ENCODE measurements at regions not wholly inside any gene's neighbourhood (a gene's known extent, or its start where the extent isn't known, plus 50 kb on each side); places are given as distances from the start of the nearest gene placed in this dataset.

DNA sequence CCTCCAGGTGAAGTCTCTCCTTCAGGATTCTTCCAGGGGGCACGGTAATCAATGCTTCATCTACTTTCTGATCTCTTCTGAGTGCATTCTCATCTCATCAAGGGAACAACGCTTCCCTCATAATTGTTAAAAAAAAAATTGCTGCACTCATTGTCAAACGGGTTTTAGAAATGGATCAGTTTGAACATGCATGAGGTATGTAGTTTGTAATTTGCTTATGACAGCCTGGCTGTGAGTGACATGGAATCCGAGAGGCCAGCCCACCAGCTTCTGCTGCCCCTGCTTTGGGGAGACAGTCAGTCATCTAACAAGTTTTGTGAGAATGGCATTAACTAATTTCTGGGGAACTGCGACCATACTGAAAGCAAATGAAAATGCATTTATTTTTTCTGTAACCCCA is 791.9 kb upstream of the SOX11 start (continued):
- no peak for TF ChIP-seq ZNF600 (tag by site-specific recombination; IDR thresholded peaks at IDR 0.05)
- no peak for TF ChIP-seq ZNF514 (tag by site-specific recombination; IDR thresholded peaks at IDR 0.05)
- no peak for TF ChIP-seq ZNF624 (tag by site-specific recombination; IDR thresholded peaks at IDR 0.05)

DNA sequence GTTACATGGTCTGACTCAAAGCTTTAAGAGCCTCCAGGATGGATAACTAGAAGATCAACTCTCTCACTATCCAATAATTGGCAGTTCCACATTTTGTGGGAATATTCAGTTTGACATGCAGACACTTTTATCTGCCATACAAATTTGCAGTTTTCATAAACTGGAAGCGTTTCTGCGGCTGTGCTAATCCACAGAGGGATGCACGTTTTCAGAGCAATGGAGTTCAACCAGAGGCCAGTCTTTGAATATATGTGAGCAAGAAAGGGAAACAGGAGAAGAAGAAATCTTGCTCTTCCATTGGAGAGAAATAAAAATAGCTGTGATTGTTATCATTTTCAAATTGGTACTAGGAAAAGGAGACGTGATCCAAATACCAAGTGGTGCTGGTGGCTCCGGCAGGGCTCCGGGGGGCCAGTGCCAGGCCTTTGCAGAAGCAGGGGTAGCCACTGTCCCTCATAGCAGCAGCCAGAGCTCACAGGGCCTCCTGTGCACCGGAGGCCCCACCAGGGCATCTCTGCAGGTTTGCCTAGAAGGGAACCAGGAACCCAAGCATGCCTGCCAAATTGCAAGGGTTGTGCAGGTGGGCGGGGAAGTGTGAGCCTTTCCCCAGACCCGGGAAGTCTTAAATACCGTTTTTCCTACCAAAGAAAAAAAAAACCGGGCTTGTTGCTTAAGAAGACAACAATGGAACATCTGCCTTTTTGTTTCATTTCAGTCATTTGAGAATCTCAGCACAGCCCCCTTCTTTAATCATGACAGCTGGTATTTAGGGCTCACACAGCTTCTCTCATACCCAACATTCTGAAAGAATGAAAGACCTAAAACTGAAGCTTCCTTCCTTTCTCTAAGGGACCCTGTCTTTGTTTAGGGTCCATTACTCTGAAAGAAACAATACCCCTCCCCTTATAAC is 791.1 kb upstream of the SOX11 start:
- Histone ChIP-seq H3K9me3 (ENCODE audit: control insufficient read depth, insufficient read depth, low read depth, low read length) (no peaks in the 10 kb centered on the region), H3K4me1 (ENCODE audit: control insufficient read depth, insufficient read depth, low read length) (no peaks in the 10 kb centered on the region), H3K4me3 (ENCODE audit: low read depth, low read length) (no peak overlapping the region), H3K36me3 (ENCODE audit: control insufficient read depth in 2 of 2, insufficient read depth in 1 of 2, low read length in 2 of 2) (no peaks in the 10 kb centered on the region), H3K27ac (ENCODE audit: extremely low read depth, low read depth, low read length) (no peak overlapping the region)
- no peak for TF ChIP-seq ZNF791 (tag by site-specific recombination; IDR thresholded peaks at IDR 0.05)
- TF ChIP-seq, protein P1, sequence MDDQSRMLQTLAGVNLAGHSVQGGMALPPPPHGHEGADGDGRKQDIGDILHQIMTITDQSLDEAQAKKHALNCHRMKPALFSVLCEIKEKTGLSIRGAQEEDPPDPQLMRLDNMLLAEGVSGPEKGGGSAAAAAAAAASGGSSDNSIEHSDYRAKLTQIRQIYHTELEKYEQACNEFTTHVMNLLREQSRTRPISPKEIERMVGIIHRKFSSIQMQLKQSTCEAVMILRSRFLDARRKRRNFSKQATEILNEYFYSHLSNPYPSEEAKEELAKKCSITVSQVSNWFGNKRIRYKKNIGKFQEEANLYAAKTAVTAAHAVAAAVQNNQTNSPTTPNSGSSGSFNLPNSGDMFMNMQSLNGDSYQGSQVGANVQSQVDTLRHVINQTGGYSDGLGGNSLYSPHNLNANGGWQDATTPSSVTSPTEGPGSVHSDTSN (CRISPR knock-in tag; IDR thresholded peaks at IDR 0.05): no peak
- TF ChIP-seq KLF16 (tag by site-specific recombination; IDR thresholded peaks at IDR 0.05): no peak
- no peak for TF ChIP-seq PRDM1 (tag by site-specific recombination; IDR thresholded peaks at IDR 0.05)
- TF ChIP-seq GFI1B (tag by site-specific recombination; IDR thresholded peaks at IDR 0.05): no peak
- TF ChIP-seq ZNF138 (tag by site-specific recombination; IDR thresholded peaks at IDR 0.05; ENCODE audit: borderline replicate concordance): no peak
- TF ChIP-seq, protein P2, sequence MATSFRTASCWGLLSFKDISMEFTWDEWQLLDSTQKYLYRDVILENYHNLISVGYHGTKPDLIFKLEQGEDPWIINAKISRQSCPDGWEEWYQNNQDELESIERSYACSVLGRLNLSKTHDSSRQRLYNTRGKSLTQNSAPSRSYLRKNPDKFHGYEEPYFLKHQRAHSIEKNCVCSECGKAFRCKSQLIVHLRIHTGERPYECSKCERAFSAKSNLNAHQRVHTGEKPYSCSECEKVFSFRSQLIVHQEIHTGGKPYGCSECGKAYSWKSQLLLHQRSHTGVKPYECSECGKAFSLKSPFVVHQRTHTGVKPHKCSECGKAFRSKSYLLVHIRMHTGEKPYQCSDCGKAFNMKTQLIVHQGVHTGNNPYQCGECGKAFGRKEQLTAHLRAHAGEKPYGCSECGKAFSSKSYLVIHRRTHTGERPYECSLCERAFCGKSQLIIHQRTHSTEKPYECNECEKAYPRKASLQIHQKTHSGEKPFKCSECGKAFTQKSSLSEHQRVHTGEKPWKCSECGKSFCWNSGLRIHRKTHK (tag by site-specific recombination; IDR thresholded peaks at IDR 0.05): no peak
- TF ChIP-seq, protein P3, sequence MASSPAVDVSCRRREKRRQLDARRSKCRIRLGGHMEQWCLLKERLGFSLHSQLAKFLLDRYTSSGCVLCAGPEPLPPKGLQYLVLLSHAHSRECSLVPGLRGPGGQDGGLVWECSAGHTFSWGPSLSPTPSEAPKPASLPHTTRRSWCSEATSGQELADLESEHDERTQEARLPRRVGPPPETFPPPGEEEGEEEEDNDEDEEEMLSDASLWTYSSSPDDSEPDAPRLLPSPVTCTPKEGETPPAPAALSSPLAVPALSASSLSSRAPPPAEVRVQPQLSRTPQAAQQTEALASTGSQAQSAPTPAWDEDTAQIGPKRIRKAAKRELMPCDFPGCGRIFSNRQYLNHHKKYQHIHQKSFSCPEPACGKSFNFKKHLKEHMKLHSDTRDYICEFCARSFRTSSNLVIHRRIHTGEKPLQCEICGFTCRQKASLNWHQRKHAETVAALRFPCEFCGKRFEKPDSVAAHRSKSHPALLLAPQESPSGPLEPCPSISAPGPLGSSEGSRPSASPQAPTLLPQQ (tag by site-specific recombination; IDR thresholded peaks at IDR 0.05): no peak
- TF ChIP-seq, protein P4, sequence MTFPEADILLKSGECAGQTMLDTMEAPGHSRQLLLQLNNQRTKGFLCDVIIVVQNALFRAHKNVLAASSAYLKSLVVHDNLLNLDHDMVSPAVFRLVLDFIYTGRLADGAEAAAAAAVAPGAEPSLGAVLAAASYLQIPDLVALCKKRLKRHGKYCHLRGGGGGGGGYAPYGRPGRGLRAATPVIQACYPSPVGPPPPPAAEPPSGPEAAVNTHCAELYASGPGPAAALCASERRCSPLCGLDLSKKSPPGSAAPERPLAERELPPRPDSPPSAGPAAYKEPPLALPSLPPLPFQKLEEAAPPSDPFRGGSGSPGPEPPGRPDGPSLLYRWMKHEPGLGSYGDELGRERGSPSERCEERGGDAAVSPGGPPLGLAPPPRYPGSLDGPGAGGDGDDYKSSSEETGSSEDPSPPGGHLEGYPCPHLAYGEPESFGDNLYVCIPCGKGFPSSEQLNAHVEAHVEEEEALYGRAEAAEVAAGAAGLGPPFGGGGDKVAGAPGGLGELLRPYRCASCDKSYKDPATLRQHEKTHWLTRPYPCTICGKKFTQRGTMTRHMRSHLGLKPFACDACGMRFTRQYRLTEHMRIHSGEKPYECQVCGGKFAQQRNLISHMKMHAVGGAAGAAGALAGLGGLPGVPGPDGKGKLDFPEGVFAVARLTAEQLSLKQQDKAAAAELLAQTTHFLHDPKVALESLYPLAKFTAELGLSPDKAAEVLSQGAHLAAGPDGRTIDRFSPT (tag by site-specific recombination; IDR thresholded peaks at IDR 0.05): no peak
- TF ChIP-seq ZSCAN23 (tag by site-specific recombination; IDR thresholded peaks at IDR 0.05): no peak
- no peak for TF ChIP-seq ZNF830 (tag by site-specific recombination; IDR thresholded peaks at IDR 0.05; ENCODE audit: low read depth)
- TF ChIP-seq ZNF777 (tag by site-specific recombination; IDR thresholded peaks at IDR 0.05; ENCODE audit: borderline replicate concordance): no peak
- TF ChIP-seq ZFP37 (tag by site-specific recombination; IDR thresholded peaks at IDR 0.05): no peak
- TF ChIP-seq, protein P5, sequence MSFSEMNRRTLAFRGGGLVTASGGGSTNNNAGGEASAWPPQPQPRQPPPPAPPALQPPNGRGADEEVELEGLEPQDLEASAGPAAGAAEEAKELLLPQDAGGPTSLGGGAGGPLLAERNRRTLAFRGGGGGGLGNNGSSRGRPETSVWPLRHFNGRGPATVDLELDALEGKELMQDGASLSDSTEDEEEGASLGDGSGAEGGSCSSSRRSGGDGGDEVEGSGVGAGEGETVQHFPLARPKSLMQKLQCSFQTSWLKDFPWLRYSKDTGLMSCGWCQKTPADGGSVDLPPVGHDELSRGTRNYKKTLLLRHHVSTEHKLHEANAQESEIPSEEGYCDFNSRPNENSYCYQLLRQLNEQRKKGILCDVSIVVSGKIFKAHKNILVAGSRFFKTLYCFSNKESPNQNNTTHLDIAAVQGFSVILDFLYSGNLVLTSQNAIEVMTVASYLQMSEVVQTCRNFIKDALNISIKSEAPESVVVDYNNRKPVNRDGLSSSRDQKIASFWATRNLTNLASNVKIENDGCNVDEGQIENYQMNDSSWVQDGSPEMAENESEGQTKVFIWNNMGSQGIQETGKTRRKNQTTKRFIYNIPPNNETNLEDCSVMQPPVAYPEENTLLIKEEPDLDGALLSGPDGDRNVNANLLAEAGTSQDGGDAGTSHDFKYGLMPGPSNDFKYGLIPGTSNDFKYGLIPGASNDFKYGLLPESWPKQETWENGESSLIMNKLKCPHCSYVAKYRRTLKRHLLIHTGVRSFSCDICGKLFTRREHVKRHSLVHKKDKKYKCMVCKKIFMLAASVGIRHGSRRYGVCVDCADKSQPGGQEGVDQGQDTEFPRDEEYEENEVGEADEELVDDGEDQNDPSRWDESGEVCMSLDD (tag by site-specific recombination; IDR thresholded peaks at IDR 0.05): no peak
- TF ChIP-seq ZNF350 (tag by site-specific recombination; IDR thresholded peaks at IDR 0.05): no peak
- TF ChIP-seq ZNF274 (IDR thresholded peaks at IDR 0.05; ENCODE audit: low read length): no peak
- no peak for TF ChIP-seq ZNF274 (tag by site-specific recombination; IDR thresholded peaks at IDR 0.05; ENCODE audit: borderline replicate concordance)
- no peak for TF ChIP-seq ZFP3 (tag by site-specific recombination; IDR thresholded peaks at IDR 0.05; ENCODE audit: low read depth)
- no peak for TF ChIP-seq ZNF600 (tag by site-specific recombination; IDR thresholded peaks at IDR 0.05)
- TF ChIP-seq HOXD13 (CRISPR knock-in tag; IDR thresholded peaks at IDR 0.05; ENCODE audit: borderline replicate concordance): no peak
- CTCF ChIA-PET: no interaction called here
- POLR2A ChIA-PET: no interaction called here
